ENCODE measurements at regions not wholly inside any gene's neighbourhood (a gene's known extent, or its start where the extent isn't known, plus 50 kb on each side); places are given as distances from the start of the nearest gene placed in this dataset.

- FAIRE-seq (no peak), DNase-seq (ENCODE audit: low read depth in 1 of 2, low spot score in 1 of 2) (no peak), ATAC-seq (no peak)
- Histone ChIP-seq H3K4me3 (no peak overlapping the region), H3K4me2 (no peak overlapping the region), H3K9me3 (peaks cover 12% of the 10 kb centered on the region; the same call in 1 of the 3 replicates), H3K27ac (no peak overlapping the region), H3K4me1 (no peaks in the 10 kb centered on the region)
- 47% methylated on average over 3 of the region's 3 CpGs for WGBS (ENCODE audit: missing lambda C conversion rate)
- ChIA-PET CTCF (interaction anchor here (1.3 kb wide), 1 partner anchor 24 kb away, joined by 4 read pairs; no protein-coding TSS in a partner anchor), POLR2A (no interaction called here)
- TF ChIP-seq JUNB (IDR thresholded peaks at IDR 0.05): no peak
- TF ChIP-seq ELK1 (IDR thresholded peaks at IDR 0.05; ENCODE audit: low read depth, low read length): no peak
- TF ChIP-seq RNF2 (IDR thresholded peaks at IDR 0.05; ENCODE audit: borderline replicate concordance, low read depth): no peak
Measured at GRCh38 chr15:101590785-101591184, 61.4 kb downstream of the TM2D3 start.

GRCh38 chr15:101583284-101583683 lies 68.9 kb downstream of the TM2D3 start:
- ChIA-PET POLR2A (no interaction called here), CTCF (interaction anchor here (0.6 kb wide), 2 partner anchors 19 to 1269 kb away, joined by 3 read pairs; no protein-coding TSS in a partner anchor)
- FAIRE-seq (no peak), DNase-seq (ENCODE audit: low read depth in 1 of 2, low spot score in 1 of 2) (no peak), ATAC-seq (no peak)
- TF ChIP-seq NR3C1 (IDR thresholded peaks at IDR 0.05) (no peak), POLR2A (IDR thresholded peaks at IDR 0.05; ENCODE audit: low read length) (no peak), CEBPB (IDR thresholded peaks at IDR 0.05) (no peak), MYC (IDR thresholded peaks at IDR 0.05; ENCODE audit: borderline replicate concordance, low read length) (no peak)
- Histone ChIP-seq H3K4me2 (no peak overlapping the region), H3K9me3 (peaks cover 6% of the 10 kb centered on the region; the same call in 2 of the 3 replicates), H3K4me3 (no peak overlapping the region), H3K27ac (no peak overlapping the region), H3K4me1 (peaks cover 19% of the 10 kb centered on the region)

GRCh38 chr15:101580431-101580830 lies 71.8 kb downstream of the TM2D3 start:
- 78% methylated on average over 11 of the region's 11 CpGs for WGBS (ENCODE audit: missing lambda C conversion rate)
- H3K27ac ChIP-seq: peak overlapping the region; percentile 8 to 67; a peak in 4 of 6 replicates
- no peak for ATAC-seq
- H3K4me1 ChIP-seq: peaks cover 24% of the 10 kb centered on the region
- TF ChIP-seq RAD21 (conservative IDR thresholded peaks at IDR 0.05 in 1 of 2, IDR thresholded peaks at IDR 0.05 in 1 of 2): no peak
- TF ChIP-seq KDM1A (IDR thresholded peaks at IDR 0.05; ENCODE audit: low read depth): no peak
- TF ChIP-seq HOXB5 (CRISPR knock-in tag; IDR thresholded peaks at IDR 0.05): no peak
- no peak for TF ChIP-seq EP300 (IDR thresholded peaks at IDR 0.05)
- no peak for TF ChIP-seq POLR2AphosphoS2 (conservative IDR thresholded peaks at IDR 0.05; ENCODE audit: low read length)
- TF ChIP-seq HOXB13 (CRISPR knock-in tag; IDR thresholded peaks at IDR 0.05; ENCODE audit: low read depth): no peak
- TF ChIP-seq SREBF2 (IDR thresholded peaks at IDR 0.05): no peak
- TF ChIP-seq CHD2 (IDR thresholded peaks at IDR 0.05; ENCODE audit: low read length, partially characterized antibody): no peak
- TF ChIP-seq MAFK (IDR thresholded peaks at IDR 0.05; ENCODE audit: partially characterized antibody): no peak
- no peak for TF ChIP-seq HMGXB4 (CRISPR knock-in tag; IDR thresholded peaks at IDR 0.05; ENCODE audit: borderline replicate concordance)
- TF ChIP-seq ATOH8 (CRISPR knock-in tag; IDR thresholded peaks at IDR 0.05; ENCODE audit: low read depth): no peak
- TF ChIP-seq SMC3 (IDR thresholded peaks at IDR 0.05): no peak
- TF ChIP-seq JUN (IDR thresholded peaks at IDR 0.05): no peak
- no peak for TF ChIP-seq ZNF302 (CRISPR knock-in tag; IDR thresholded peaks at IDR 0.05)
- no peak for TF ChIP-seq HDAC2 (IDR thresholded peaks at IDR 0.05)
- TF ChIP-seq CBX8 (IDR thresholded peaks at IDR 0.05): no peak
- no peak for TF ChIP-seq ELK1 (IDR thresholded peaks at IDR 0.05; ENCODE audit: low read depth, low read length)
- TF ChIP-seq MAX (IDR thresholded peaks at IDR 0.05): no peak
- H3K4me3 ChIP-seq: no peak overlapping the region
- peaks cover 6% of the 10 kb centered on the region; the same call in 2 of the 3 replicates for H3K9me3 ChIP-seq
- FAIRE-seq: no peak
- no peak for DNase-seq (ENCODE audit: low read depth in 1 of 2, low spot score in 1 of 2)
- ChIA-PET CTCF (interaction anchor here (1.0 to 2.8 kb wide), 9 partner anchors 9 to 565 kb away, joined by 3 to 12 read pairs (median 6); no protein-coding TSS in a partner anchor), POLR2A (interaction anchor here (1.5 kb wide), 1 partner anchor 285 kb away, joined by 3 read pairs; the partner anchor contains the start of gene SNRPA1)
- H3K4me2 ChIP-seq: peak overlapping the region; percentile 59
